Right lobe of liver (tissue), 6 donors: ENCODE measurements at regions not wholly inside any gene's neighbourhood (a gene's known extent, or its start where the extent isn't known, plus 50 kb on each side); places are given as distances from the start of the nearest gene placed in this dataset.

Source experiments
- ATAC-seq, 4 donors: fragments of 200-7000 bp; cut with Tn5 transposase; one replicate each; pipeline ENCODE4 v1.9.1; 2020; ENCODE audit warnings: mild to moderate bottlenecking in 4 of 4, moderate library complexity in 4 of 4
- DNase-seq, 3 donors: peaks; one replicate each; pipeline ENCODE4 v3.0.0-alpha.2; 2020
- H3K27ac ChIP-seq, 3 donors: fragments of 200-600 bp; one replicate each; pipeline ENCODE4 v1.8.0; 2022
- H3K27me3 ChIP-seq, 2 donors: fragments of 200-600 bp; one replicate each; pipeline ENCODE4 v1.8.0; 2022
- H3K36me3 ChIP-seq, 4 donors: fragments of 200-600 bp; sonication (generic) in 1 of 4; one replicate each; pipeline versions ENCODE4 v1.5.1 to v1.8.0; 2017 to 2022; ENCODE audit warnings: control low read depth in 1 of 4
- H3K4me1 ChIP-seq, 4 donors: fragments of 200-600 bp; sonication (generic) in 1 of 4; one replicate each; pipeline versions ENCODE4 v1.5.1 to v1.8.0; 2017 to 2022; ENCODE audit warnings: control low read depth in 1 of 4
- H3K4me3 ChIP-seq, 3 donors: fragments of 200-600 bp; one replicate each; pipeline ENCODE4 v1.8.0; 2022
- H3K9me3 ChIP-seq, 4 donors: fragments of 200-600 bp; sonication (generic) in 1 of 4; one replicate each; pipeline versions ENCODE4 v1.5.1 to v1.8.0; 2017 to 2022; ENCODE audit warnings: control low read depth in 1 of 4
- CTCF ChIP-seq, 4 donors: fragments of 200-600 bp in 3 of 4; fragments of 450-650 bp in 1 of 4; IDR thresholded peaks; one replicate each; pipeline versions ENCODE4 v1.5.1 to v1.8.0; 2016 to 2022; ENCODE audit warnings: antibody characterized with exemption in 4 of 4, mild to moderate bottlenecking in 2 of 4
- POLR2A ChIP-seq: fragments of 450-650 bp; IDR thresholded peaks from one replicate; pipeline ENCODE4 v1.6.1; 2017; ENCODE audit warnings: antibody characterized with exemption, mild to moderate bottlenecking
- WGBS: methylation state at CpG from one replicate; pipeline ENCODE4 v1.1.6; 2018; ENCODE audit warnings: low coverage, low lambda C conversion rate; ENCODE audit not compliant: insufficient coverage; ENCODE audit errors: missing lambda C conversion rate; 5-methylcytosine and 5-hydroxymethylcytosine counted together
- intact Hi-C, 2 donors: fragments of 100-400 bp; cut with DNase I; formaldehyde crosslinking; loops; one replicate each; pipeline versions ENCODE4 v1.11.2 to v1.14.1; 2022
- donor health status: DM: no; HTN: yes; CAD: no.
- donor health status: DM: no; HTN: no; CAD: no.
- donor health status: DM: no; HTN: no; CAD: no.
- donor health status: DM: no; HTN: yes; CAD: no.
- donor health status: DM: no; HTN: yes; CAD: no.

GRCh38 chr12:58419196-58419760 lies 477.9 kb downstream of the ATP23 start:
- no peaks in the 10 kb centered on the region for H3K36me3 ChIP-seq
- WGBS = 36% methylated on average over 6 of the region's 13 CpGs
- H3K27me3 ChIP-seq = no peaks in the 10 kb centered on the region
- DNase-seq (no peak), ATAC-seq (no peak)
- no peak for TF ChIP-seq CTCF (IDR thresholded peaks at IDR 0.05)
- no peak for TF ChIP-seq POLR2A
- intact Hi-C loops = no loop called here
- no peak overlapping the region for H3K4me3 ChIP-seq
- H3K4me1 ChIP-seq = no peaks in the 10 kb centered on the region
- H3K9me3 ChIP-seq = no peaks in the 10 kb centered on the region
- no peak overlapping the region for H3K27ac ChIP-seq

GRCh38 chr12:58419905-58420304 lies 478.5 kb downstream of the ATP23 start:
- no peaks in the 10 kb centered on the region for H3K4me1 ChIP-seq
- DNase-seq (no peak), ATAC-seq (no peak)
- WGBS = 40% methylated on average over 1 of the region's 1 CpG
- H3K4me3 ChIP-seq = no peak overlapping the region
- H3K27me3 ChIP-seq = no peaks in the 10 kb centered on the region
- TF ChIP-seq CTCF (IDR thresholded peaks at IDR 0.05) = no peak
- TF ChIP-seq POLR2A = no peak
- intact Hi-C loops = no loop called here
- H3K27ac ChIP-seq = no peak overlapping the region
- H3K9me3 ChIP-seq = no peaks in the 10 kb centered on the region
- no peaks in the 10 kb centered on the region for H3K36me3 ChIP-seq

- 48% methylated on average over 4 of the region's 4 CpGs for WGBS
- TF ChIP-seq POLR2A (no peak), CTCF (IDR thresholded peaks at IDR 0.05) (no peak)
Observed at GRCh38 chr12:58420503-58420902, 479.1 kb downstream of the ATP23 start.

GRCh38 chr12:58421990-58422389 lies 480.6 kb downstream of the ATP23 start:
- H3K27ac ChIP-seq = no peak overlapping the region
- H3K4me1 ChIP-seq = no peaks in the 10 kb centered on the region
- H3K27me3 ChIP-seq = no peaks in the 10 kb centered on the region
- no peak overlapping the region for H3K4me3 ChIP-seq
- ATAC-seq (no peak), DNase-seq (no peak)
- TF ChIP-seq CTCF (IDR thresholded peaks at IDR 0.05) (no peak), POLR2A (no peak)
- H3K36me3 ChIP-seq = no peaks in the 10 kb centered on the region
- WGBS = 43% methylated on average over 3 of the region's 3 CpGs
- H3K9me3 ChIP-seq = no peaks in the 10 kb centered on the region
- intact Hi-C loops = no loop called here

More at GRCh38 chr12:58420503-58420902, 479.1 kb downstream of the ATP23 start:
- intact Hi-C loops = no loop called here
- DNase-seq = no peak
- H3K4me3 ChIP-seq = no peak overlapping the region
- H3K9me3 ChIP-seq = no peaks in the 10 kb centered on the region
- no peaks in the 10 kb centered on the region for H3K4me1 ChIP-seq
- ATAC-seq = no peak
- no peaks in the 10 kb centered on the region for H3K27me3 ChIP-seq
- no peak overlapping the region for H3K27ac ChIP-seq
- no peaks in the 10 kb centered on the region for H3K36me3 ChIP-seq
